ENCODE measurements at regions not wholly inside any gene's neighbourhood (a gene's known extent, or its start where the extent isn't known, plus 50 kb on each side); places are given as distances from the start of the nearest gene placed in this dataset.

- Histone ChIP-seq H2AFZ (ENCODE audit: low read depth, low read length) (no peak overlapping the region), H3K4me1 (ENCODE audit: insufficient read depth, low read length) (no peaks in the 10 kb centered on the region), H3K27me3 (ENCODE audit: insufficient read depth, low read length) (no peaks in the 10 kb centered on the region), H3K27ac (ENCODE audit: low read depth, low read length) (no peak overlapping the region), H3K9ac (ENCODE audit: low read length) (no peak overlapping the region), H3K4me2 (ENCODE audit: low read length) (no peak overlapping the region), H3K79me2 (ENCODE audit: insufficient read depth, low read length) (no peaks in the 10 kb centered on the region), H3K9me3 (ENCODE audit: insufficient read depth, low read depth, low read length) (no peaks in the 10 kb centered on the region), H4K20me1 (ENCODE audit: insufficient read depth, low read length) (no peaks in the 10 kb centered on the region), H3K4me3 (ENCODE audit: insufficient read depth, low read depth, low read length) (no peak overlapping the region), H3K36me3 (ENCODE audit: insufficient read depth, low read length) (no peaks in the 10 kb centered on the region)
- H3K9me3 Mint-ChIP-seq (ENCODE audit: unreplicated experiment) = peaks cover 2% of the 10 kb centered on the region
- H3K4me1 Mint-ChIP-seq (ENCODE audit: low read depth, unreplicated experiment) = no peaks in the 10 kb centered on the region
- H3K4me3 Mint-ChIP-seq (ENCODE audit: unreplicated experiment) = no peak overlapping the region
- DNase-seq (ENCODE audit: low read depth) (no peak), FAIRE-seq (no peak)
- no peaks in the 10 kb centered on the region for H3K27me3 Mint-ChIP-seq (ENCODE audit: low read depth, unreplicated experiment)
- H3K27ac Mint-ChIP-seq (ENCODE audit: unreplicated experiment) = no peak overlapping the region
- no peak for TF ChIP-seq CTCF (IDR thresholded peaks at IDR 0.05; ENCODE audit: insufficient read depth, low read depth, low read length)
- no peak for TF ChIP-seq EZH2 (IDR thresholded peaks at IDR 0.05; ENCODE audit: insufficient read depth, low read length)
- H3K36me3 Mint-ChIP-seq (ENCODE audit: low read depth, unreplicated experiment) = no peaks in the 10 kb centered on the region
Measured at GRCh38 chr2:5970347-5970746, 278.2 kb downstream of the SOX11 start.

GRCh38 chr2:5974477-5974876 lies 282.3 kb downstream of the SOX11 start:
- Histone ChIP-seq H4K20me1 (ENCODE audit: insufficient read depth, low read length) (no peaks in the 10 kb centered on the region), H3K27me3 (ENCODE audit: insufficient read depth, low read length) (no peaks in the 10 kb centered on the region), H3K27ac (ENCODE audit: low read depth, low read length) (no peak overlapping the region), H3K4me1 (ENCODE audit: insufficient read depth, low read length) (no peaks in the 10 kb centered on the region), H3K9ac (ENCODE audit: low read length) (no peak overlapping the region), H3K79me2 (ENCODE audit: insufficient read depth, low read length) (no peaks in the 10 kb centered on the region), H3K9me3 (ENCODE audit: insufficient read depth, low read depth, low read length) (no peaks in the 10 kb centered on the region), H3K4me2 (ENCODE audit: low read length) (no peak overlapping the region), H3K4me3 (ENCODE audit: insufficient read depth, low read depth, low read length) (no peak overlapping the region), H3K36me3 (ENCODE audit: insufficient read depth, low read length) (no peaks in the 10 kb centered on the region), H2AFZ (ENCODE audit: low read depth, low read length) (no peak overlapping the region)
- FAIRE-seq (no peak), DNase-seq (ENCODE audit: low read depth) (no peak)
- Mint-ChIP-seq H3K27me3 (ENCODE audit: low read depth, unreplicated experiment) (no peaks in the 10 kb centered on the region), H3K27ac (ENCODE audit: unreplicated experiment) (no peak overlapping the region), H3K36me3 (ENCODE audit: low read depth, unreplicated experiment) (no peaks in the 10 kb centered on the region), H3K4me1 (ENCODE audit: low read depth, unreplicated experiment) (no peaks in the 10 kb centered on the region), H3K9me3 (ENCODE audit: unreplicated experiment) (peaks cover 3% of the 10 kb centered on the region), H3K4me3 (ENCODE audit: unreplicated experiment) (no peak overlapping the region)
- TF ChIP-seq CTCF (IDR thresholded peaks at IDR 0.05; ENCODE audit: insufficient read depth, low read depth, low read length) = no peak

GRCh38 chr2:5975401-5975800 lies 283.2 kb downstream of the SOX11 start:
- no peak overlapping the region for H3K27ac Mint-ChIP-seq (ENCODE audit: unreplicated experiment)
- no peaks in the 10 kb centered on the region for H3K4me1 Mint-ChIP-seq (ENCODE audit: low read depth, unreplicated experiment)
- Histone ChIP-seq H3K9ac (ENCODE audit: low read length) (no peak overlapping the region), H3K4me1 (ENCODE audit: insufficient read depth, low read length) (no peaks in the 10 kb centered on the region), H3K9me3 (ENCODE audit: insufficient read depth, low read depth, low read length) (no peaks in the 10 kb centered on the region), H3K4me2 (ENCODE audit: low read length) (no peak overlapping the region), H3K4me3 (ENCODE audit: insufficient read depth, low read depth, low read length) (no peak overlapping the region), H3K79me2 (ENCODE audit: insufficient read depth, low read length) (no peaks in the 10 kb centered on the region), H4K20me1 (ENCODE audit: insufficient read depth, low read length) (no peaks in the 10 kb centered on the region), H3K27me3 (ENCODE audit: insufficient read depth, low read length) (no peaks in the 10 kb centered on the region), H3K36me3 (ENCODE audit: insufficient read depth, low read length) (no peaks in the 10 kb centered on the region), H3K27ac (ENCODE audit: low read depth, low read length) (no peak overlapping the region), H2AFZ (ENCODE audit: low read depth, low read length) (no peak overlapping the region)
- FAIRE-seq (no peak), DNase-seq (ENCODE audit: low read depth) (no peak)
- no peaks in the 10 kb centered on the region for H3K27me3 Mint-ChIP-seq (ENCODE audit: low read depth, unreplicated experiment)
- no peak for TF ChIP-seq EZH2 (IDR thresholded peaks at IDR 0.05; ENCODE audit: insufficient read depth, low read length)
- no peak for TF ChIP-seq CTCF (IDR thresholded peaks at IDR 0.05; ENCODE audit: insufficient read depth, low read depth, low read length)
- no peaks in the 10 kb centered on the region for H3K36me3 Mint-ChIP-seq (ENCODE audit: low read depth, unreplicated experiment)
- H3K4me3 Mint-ChIP-seq (ENCODE audit: unreplicated experiment) = no peak overlapping the region
- peaks cover 3% of the 10 kb centered on the region for H3K9me3 Mint-ChIP-seq (ENCODE audit: unreplicated experiment)
